ENCODE measurements at regions not wholly inside any gene's neighbourhood (a gene's known extent, or its start where the extent isn't known, plus 50 kb on each side); places are given as distances from the start of the nearest gene placed in this dataset.

DNA sequence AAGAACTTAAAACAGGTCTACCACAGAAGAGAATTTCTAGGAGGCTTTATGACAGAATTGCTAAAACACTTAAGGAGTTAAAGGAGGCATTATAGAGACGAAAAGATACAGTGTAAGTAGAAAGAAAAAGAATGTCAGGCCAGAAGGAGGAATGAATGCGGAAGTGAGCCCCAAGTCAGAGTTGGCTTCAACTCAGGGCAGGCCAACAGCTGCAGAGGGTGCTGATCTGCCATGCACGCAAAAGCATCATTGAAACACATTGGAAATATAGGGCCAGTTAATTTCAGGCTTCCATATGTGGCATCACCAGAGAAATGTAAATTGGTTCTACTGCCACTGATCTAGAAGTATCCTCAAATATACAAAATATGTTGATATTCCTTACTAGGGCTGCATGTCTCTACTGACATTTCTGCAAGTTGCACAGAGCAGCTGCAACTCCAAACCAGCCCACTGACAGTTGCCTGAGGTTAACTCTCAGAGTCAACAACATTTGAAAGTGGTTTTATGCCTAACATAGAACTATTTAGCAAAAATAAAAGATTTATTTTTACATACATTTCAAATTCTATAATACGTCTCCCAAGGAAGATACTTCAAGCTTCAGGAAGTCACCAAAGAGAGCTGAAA is 324.1 kb downstream of the C11orf87 start:
- TF ChIP-seq, protein P1, sequence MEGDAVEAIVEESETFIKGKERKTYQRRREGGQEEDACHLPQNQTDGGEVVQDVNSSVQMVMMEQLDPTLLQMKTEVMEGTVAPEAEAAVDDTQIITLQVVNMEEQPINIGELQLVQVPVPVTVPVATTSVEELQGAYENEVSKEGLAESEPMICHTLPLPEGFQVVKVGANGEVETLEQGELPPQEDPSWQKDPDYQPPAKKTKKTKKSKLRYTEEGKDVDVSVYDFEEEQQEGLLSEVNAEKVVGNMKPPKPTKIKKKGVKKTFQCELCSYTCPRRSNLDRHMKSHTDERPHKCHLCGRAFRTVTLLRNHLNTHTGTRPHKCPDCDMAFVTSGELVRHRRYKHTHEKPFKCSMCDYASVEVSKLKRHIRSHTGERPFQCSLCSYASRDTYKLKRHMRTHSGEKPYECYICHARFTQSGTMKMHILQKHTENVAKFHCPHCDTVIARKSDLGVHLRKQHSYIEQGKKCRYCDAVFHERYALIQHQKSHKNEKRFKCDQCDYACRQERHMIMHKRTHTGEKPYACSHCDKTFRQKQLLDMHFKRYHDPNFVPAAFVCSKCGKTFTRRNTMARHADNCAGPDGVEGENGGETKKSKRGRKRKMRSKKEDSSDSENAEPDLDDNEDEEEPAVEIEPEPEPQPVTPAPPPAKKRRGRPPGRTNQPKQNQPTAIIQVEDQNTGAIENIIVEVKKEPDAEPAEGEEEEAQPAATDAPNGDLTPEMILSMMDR (conservative IDR thresholded peaks at IDR 0.05): no peak
- no peak for TF ChIP-seq ZFX (IDR thresholded peaks at IDR 0.05)

Data from C4-2B (cell line).